ENCODE measurements at regions not wholly inside any gene's neighbourhood (a gene's known extent, or its start where the extent isn't known, plus 50 kb on each side); places are given as distances from the start of the nearest gene placed in this dataset.

DNA sequence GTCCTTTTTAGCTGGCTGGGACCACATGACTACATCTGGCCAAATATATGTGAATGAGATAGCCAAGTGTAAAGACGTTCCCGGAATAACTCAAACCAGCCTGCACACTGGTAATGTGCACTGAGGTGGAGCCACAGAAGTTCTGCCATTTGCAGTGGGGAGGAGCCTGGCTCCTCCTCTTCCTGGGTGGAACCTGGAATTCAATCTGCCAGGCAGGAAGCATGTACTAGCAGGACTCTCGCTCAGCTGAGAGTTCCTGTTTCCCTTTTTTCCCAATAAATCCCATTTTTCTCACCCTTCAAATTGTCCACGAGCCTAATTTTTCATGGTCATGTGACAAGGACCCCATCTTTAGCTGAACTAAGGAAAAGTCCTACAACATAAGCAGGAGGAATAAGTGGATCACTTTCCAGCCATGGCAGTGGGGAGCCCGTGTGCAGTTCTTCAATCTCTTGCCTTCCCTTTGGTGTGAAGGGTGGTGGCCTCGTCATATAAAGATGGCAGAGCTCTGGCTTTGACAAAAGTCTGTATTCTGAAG, 183.2 kb downstream of the UXS1 start:
- no peak overlapping the region for H3K9ac ChIP-seq (ENCODE audit: control insufficient read depth, extremely low read depth, insufficient read depth, low read length)

DNA sequence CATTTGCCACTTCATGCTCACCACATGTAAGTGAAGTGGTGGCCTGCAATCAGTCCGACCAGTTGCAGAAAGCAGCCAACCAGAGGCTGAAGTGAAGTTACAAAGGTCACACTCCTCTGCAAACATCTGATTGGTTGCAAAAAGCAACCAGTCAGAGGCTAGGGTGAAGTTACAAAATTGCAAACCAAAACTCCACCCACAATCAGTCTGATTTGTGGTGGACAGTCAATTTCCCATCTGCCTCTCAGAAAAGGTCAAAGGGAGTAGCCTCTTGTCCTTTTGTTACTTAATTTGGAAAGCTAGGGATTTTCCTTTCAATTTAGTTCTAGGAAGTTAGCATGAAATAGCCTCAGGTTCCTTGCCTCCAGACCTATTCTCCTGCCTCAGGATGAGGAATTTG, 185.0 kb downstream of the UXS1 start:
- dilution Hi-C loops (cut with MboI; ENCODE audit: extremely low pct_ligation_motif_present, low sequenced_read_pairs) = no loop called here
- H3K36me3 ChIP-seq (ENCODE audit: control insufficient read depth in 2 of 2, extremely low read depth in 1 of 2, insufficient read depth in 2 of 2, low read length in 2 of 2) = no peaks in the 10 kb centered on the region

More for the DNA sequence above, 183.2 kb downstream of the UXS1 start:
- H3K9me3 ChIP-seq (ENCODE audit: control insufficient read depth, low read depth, low read length) = no peaks in the 10 kb centered on the region
- no peak overlapping the region for H2AFZ ChIP-seq (ENCODE audit: control insufficient read depth, low read length)
- DNase-seq (ENCODE audit: low read depth, low spot score) (no peak), FAIRE-seq (no peak)
- H3K27me3 ChIP-seq (ENCODE audit: control insufficient read depth, extremely low read depth, insufficient read depth, low read length) = no peaks in the 10 kb centered on the region
- no peaks in the 10 kb centered on the region for H3K9me1 ChIP-seq (ENCODE audit: control insufficient read depth, extremely low read depth, insufficient read depth, low read length)
- H3K27ac ChIP-seq (ENCODE audit: control insufficient read depth, insufficient read depth, low read length) = no peak overlapping the region
- H3K4me1 ChIP-seq (ENCODE audit: control insufficient read depth, extremely low read depth, insufficient read depth, low read length) = no peaks in the 10 kb centered on the region
- no peak overlapping the region for H3K4me3 ChIP-seq (ENCODE audit: control insufficient read depth in 2 of 3, extremely low read depth in 1 of 3, insufficient read depth in 2 of 3, low read depth in 1 of 3, low read length in 3 of 3)
- H4K20me1 ChIP-seq (ENCODE audit: control insufficient read depth, extremely low read depth, insufficient read depth, low read length) = no peaks in the 10 kb centered on the region
- dilution Hi-C loops (cut with MboI; ENCODE audit: extremely low pct_ligation_motif_present, low sequenced_read_pairs) = no loop called here
- TF ChIP-seq, protein P1, sequence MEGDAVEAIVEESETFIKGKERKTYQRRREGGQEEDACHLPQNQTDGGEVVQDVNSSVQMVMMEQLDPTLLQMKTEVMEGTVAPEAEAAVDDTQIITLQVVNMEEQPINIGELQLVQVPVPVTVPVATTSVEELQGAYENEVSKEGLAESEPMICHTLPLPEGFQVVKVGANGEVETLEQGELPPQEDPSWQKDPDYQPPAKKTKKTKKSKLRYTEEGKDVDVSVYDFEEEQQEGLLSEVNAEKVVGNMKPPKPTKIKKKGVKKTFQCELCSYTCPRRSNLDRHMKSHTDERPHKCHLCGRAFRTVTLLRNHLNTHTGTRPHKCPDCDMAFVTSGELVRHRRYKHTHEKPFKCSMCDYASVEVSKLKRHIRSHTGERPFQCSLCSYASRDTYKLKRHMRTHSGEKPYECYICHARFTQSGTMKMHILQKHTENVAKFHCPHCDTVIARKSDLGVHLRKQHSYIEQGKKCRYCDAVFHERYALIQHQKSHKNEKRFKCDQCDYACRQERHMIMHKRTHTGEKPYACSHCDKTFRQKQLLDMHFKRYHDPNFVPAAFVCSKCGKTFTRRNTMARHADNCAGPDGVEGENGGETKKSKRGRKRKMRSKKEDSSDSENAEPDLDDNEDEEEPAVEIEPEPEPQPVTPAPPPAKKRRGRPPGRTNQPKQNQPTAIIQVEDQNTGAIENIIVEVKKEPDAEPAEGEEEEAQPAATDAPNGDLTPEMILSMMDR (optimal IDR thresholded peaks at IDR 0.05 in 1 of 3, IDR thresholded peaks at IDR 0.05 in 1 of 3, conservative IDR thresholded peaks at IDR 0.05 in 1 of 3; ENCODE audit: extremely low read depth in 1 of 3, insufficient read depth in 2 of 3, low read length in 3 of 3) = no peak
- TF ChIP-seq EZH2 (IDR thresholded peaks at IDR 0.05; ENCODE audit: low read length) = no peak
- no peaks in the 10 kb centered on the region for H3K36me3 ChIP-seq (ENCODE audit: control insufficient read depth in 2 of 2, extremely low read depth in 1 of 2, insufficient read depth in 2 of 2, low read length in 2 of 2)
- H3K4me2 ChIP-seq (ENCODE audit: control insufficient read depth, extremely low read depth, insufficient read depth, low read depth, low read length) = no peak overlapping the region
- H3K79me2 ChIP-seq (ENCODE audit: control insufficient read depth, insufficient read depth, low read length) = no peaks in the 10 kb centered on the region

More for the DNA sequence above, 185.0 kb downstream of the UXS1 start:
- H3K9me3 ChIP-seq (ENCODE audit: control insufficient read depth, low read depth, low read length) = no peaks in the 10 kb centered on the region
- H3K9me1 ChIP-seq (ENCODE audit: control insufficient read depth, extremely low read depth, insufficient read depth, low read length) = no peaks in the 10 kb centered on the region
- H3K9ac ChIP-seq (ENCODE audit: control insufficient read depth, extremely low read depth, insufficient read depth, low read length) = no peak overlapping the region
- no peaks in the 10 kb centered on the region for H4K20me1 ChIP-seq (ENCODE audit: control insufficient read depth, extremely low read depth, insufficient read depth, low read length)
- H3K4me3 ChIP-seq (ENCODE audit: control insufficient read depth in 2 of 3, extremely low read depth in 1 of 3, insufficient read depth in 2 of 3, low read depth in 1 of 3, low read length in 3 of 3) = no peak overlapping the region
- H3K27me3 ChIP-seq (ENCODE audit: control insufficient read depth, extremely low read depth, insufficient read depth, low read length) = no peaks in the 10 kb centered on the region
- TF ChIP-seq EZH2 (IDR thresholded peaks at IDR 0.05; ENCODE audit: low read length) = no peak
- TF ChIP-seq, protein P1 (optimal IDR thresholded peaks at IDR 0.05 in 1 of 3, IDR thresholded peaks at IDR 0.05 in 1 of 3, conservative IDR thresholded peaks at IDR 0.05 in 1 of 3; ENCODE audit: extremely low read depth in 1 of 3, insufficient read depth in 2 of 3, low read length in 3 of 3) = no peak
- FAIRE-seq (no peak), DNase-seq (ENCODE audit: low read depth, low spot score) (no peak)
- no peak overlapping the region for H3K27ac ChIP-seq (ENCODE audit: control insufficient read depth, insufficient read depth, low read length)
- H3K4me1 ChIP-seq (ENCODE audit: control insufficient read depth, extremely low read depth, insufficient read depth, low read length) = no peaks in the 10 kb centered on the region
- H3K79me2 ChIP-seq (ENCODE audit: control insufficient read depth, insufficient read depth, low read length) = no peaks in the 10 kb centered on the region
- H3K4me2 ChIP-seq (ENCODE audit: control insufficient read depth, extremely low read depth, insufficient read depth, low read depth, low read length) = no peak overlapping the region
- H2AFZ ChIP-seq (ENCODE audit: control insufficient read depth, low read length) = no peak overlapping the region
